MCF 10A (cell line): ENCODE measurements at regions not wholly inside any gene's neighbourhood (a gene's known extent, or its start where the extent isn't known, plus 50 kb on each side); places are given as distances from the start of the nearest gene placed in this dataset.

Experiments
- BruUV-seq: library from RNA; stranded (reverse); fragments of 400-500 nt; replicated peaks from 2 replicates; lab custom pipeline; 2021; lab: Mats Ljungman, UMichigan
- CTCF ChIA-PET: fragments of 300-600 bp; sonication (Branson Sonifier 250); formaldehyde crosslinking; extraction: SDS; loops from one replicate; lab custom pipeline; 2021; ENCODE audit warnings: antibody characterized with exemption, inconsistent platforms; lab: Yijun Ruan, JAX
- POLR2A ChIA-PET: fragments of 300-600, 350-650 bp; sonication (Branson Sonifier 250); formaldehyde crosslinking; extraction: SDS; loops from one replicate; lab custom pipeline; 2020; ENCODE audit warnings: antibody characterized with exemption, inconsistent platforms; lab: Yijun Ruan, JAX
- DNase-seq: peaks from one replicate; pipeline ENCODE4 v3.0.0-alpha.2; 2018; ENCODE audit not compliant: unreplicated experiment
- H3K27ac Mint-ChIP-seq: one replicate; pipeline ENCODE4 v1.8.0; 2022; ENCODE audit warnings: mild to moderate bottlenecking, low read depth, mixed read lengths; ENCODE audit not compliant: unreplicated experiment
- H3K27me3 Mint-ChIP-seq: one replicate; pipeline ENCODE4 v1.8.0; 2022; ENCODE audit warnings: mixed read lengths; ENCODE audit not compliant: insufficient read depth, unreplicated experiment
- H3K36me3 Mint-ChIP-seq: one replicate; pipeline ENCODE4 v1.8.0; 2022; ENCODE audit warnings: mild to moderate bottlenecking, moderate library complexity, mixed read lengths; ENCODE audit not compliant: insufficient read depth, unreplicated experiment
- H3K4me1 Mint-ChIP-seq: one replicate; pipeline ENCODE4 v1.8.0; 2022; ENCODE audit warnings: mixed read lengths; ENCODE audit not compliant: insufficient read depth, unreplicated experiment
- H3K4me3 Mint-ChIP-seq: one replicate; pipeline ENCODE4 v1.8.0; 2022; ENCODE audit warnings: mild to moderate bottlenecking, moderate library complexity, mixed read lengths; ENCODE audit not compliant: unreplicated experiment
- H3K9me3 Mint-ChIP-seq: one replicate; pipeline ENCODE4 v1.8.0; 2022; ENCODE audit warnings: mixed read lengths; ENCODE audit not compliant: unreplicated experiment
- CTCF ChIP-seq: fragments of 200-600 bp; IDR thresholded peaks from one replicate; pipeline ENCODE4 v1.8.0; 2022; ENCODE audit warnings: antibody characterized with exemption, mild to moderate bottlenecking; ENCODE audit not compliant: unreplicated experiment
- intact Hi-C: fragments of 100-400 bp; cut with micrococcal nuclease; formaldehyde crosslinking; loops from 2 replicates; pipeline ENCODE4 v1.14.1; 2022

- Mint-ChIP-seq H3K4me1 (no peaks in the 10 kb centered on the region), H3K9me3 (peaks cover 2% of the 10 kb centered on the region), H3K27me3 (peaks cover 34% of the 10 kb centered on the region), H3K27ac (no peak overlapping the region), H3K36me3 (no peaks in the 10 kb centered on the region), H3K4me3 (no peak overlapping the region)
- ChIA-PET CTCF (no interaction called here), POLR2A (no interaction called here)
- BruUV-seq: no TSS peak
- intact Hi-C loops: no loop called here
- no peak for TF ChIP-seq CTCF
- DNase-seq: no peak
These were observed 383.6 kb downstream of the EPHA7 start for GRCh38 chr6:93035756-93036155.

GRCh38 chr6:93021235-93021915 is 398.0 kb downstream of the EPHA7 start:
- H3K4me3 Mint-ChIP-seq: no peak overlapping the region
- no peaks in the 10 kb centered on the region for H3K36me3 Mint-ChIP-seq
- ChIA-PET POLR2A (interaction anchor here (0.6 kb wide), 1 partner anchor 1584 kb away, joined by 3 read pairs; no protein-coding TSS in a partner anchor), CTCF (no interaction called here)
- no peak overlapping the region for H3K27ac Mint-ChIP-seq
- no peaks in the 10 kb centered on the region for H3K4me1 Mint-ChIP-seq
- no peak for DNase-seq
- intact Hi-C loops: no loop called here
- TF ChIP-seq CTCF: no peak
- peaks cover 14% of the 10 kb centered on the region for H3K9me3 Mint-ChIP-seq
- no TSS peak for BruUV-seq
- no peaks in the 10 kb centered on the region for H3K27me3 Mint-ChIP-seq

- TF ChIP-seq CTCF: no peak
- no peaks in the 10 kb centered on the region for H3K36me3 Mint-ChIP-seq
- POLR2A ChIA-PET: no interaction called here
- intact Hi-C loops: no loop called here
- CTCF ChIA-PET: no interaction called here
- H3K4me3 Mint-ChIP-seq: no peak overlapping the region
- no peaks in the 10 kb centered on the region for H3K27me3 Mint-ChIP-seq
- no TSS peak for BruUV-seq
- H3K27ac Mint-ChIP-seq: no peak overlapping the region
- H3K9me3 Mint-ChIP-seq: peaks cover 8% of the 10 kb centered on the region
- no peaks in the 10 kb centered on the region for H3K4me1 Mint-ChIP-seq
- DNase-seq: no peak
These were observed 401.7 kb downstream of the EPHA7 start for GRCh38 chr6:93017626-93018025.

- no TSS peak for BruUV-seq
- no peaks in the 10 kb centered on the region for H3K4me1 Mint-ChIP-seq
- ChIA-PET CTCF (no interaction called here), POLR2A (no interaction called here)
- intact Hi-C loops: no loop called here
- H3K27ac Mint-ChIP-seq: no peak overlapping the region
- H3K36me3 Mint-ChIP-seq: no peaks in the 10 kb centered on the region
- TF ChIP-seq CTCF: no peak
- H3K27me3 Mint-ChIP-seq: no peaks in the 10 kb centered on the region
- peaks cover 8% of the 10 kb centered on the region for H3K9me3 Mint-ChIP-seq
- no peak for DNase-seq
- no peak overlapping the region for H3K4me3 Mint-ChIP-seq
These were observed 402.1 kb downstream of the EPHA7 start for GRCh38 chr6:93017213-93017612.
